ENCODE measurements at regions not wholly inside any gene's neighbourhood (a gene's known extent, or its start where the extent isn't known, plus 50 kb on each side); places are given as distances from the start of the nearest gene placed in this dataset.

- POLR2A ChIA-PET = no interaction called here
- no peak overlapping the region for H2AFZ ChIP-seq (ENCODE audit: low read length)
- H3K4me1 ChIP-seq (ENCODE audit: insufficient read depth, low read length, poor library complexity, severe bottlenecking) = no peaks in the 10 kb centered on the region
- DNase-seq (ENCODE audit: low spot score) = no peak
- CTCF ChIA-PET (ENCODE audit: unreplicated experiment) = no interaction called here
- H4K20me1 ChIP-seq (ENCODE audit: insufficient read depth, low read length) = no peaks in the 10 kb centered on the region
- no peak for TF ChIP-seq EZH2phosphoT487 (IDR thresholded peaks at IDR 0.05; ENCODE audit: borderline replicate concordance, low read depth, low read length)
- H3K4me3 ChIP-seq (ENCODE audit: low read depth, low read length, poor library complexity, severe bottlenecking) = no peak overlapping the region
- no peak overlapping the region for H3K4me2 ChIP-seq (ENCODE audit: low read length)
- H3K36me3 ChIP-seq (ENCODE audit: insufficient read depth, low read length) = no peaks in the 10 kb centered on the region
- no peaks in the 10 kb centered on the region for H3K79me2 ChIP-seq (ENCODE audit: insufficient read depth, low read depth, low read length)
- no peaks in the 10 kb centered on the region for H3K9me3 ChIP-seq (ENCODE audit: low read length)
- H3K27ac ChIP-seq (ENCODE audit: low read depth, low read length, poor library complexity, severe bottlenecking) = no peak overlapping the region
- no TSS peak for BruUV-seq (replicated peaks)
- no peaks in the 10 kb centered on the region for H3K9me2 ChIP-seq (ENCODE audit: insufficient read depth, low read length)
- intact Hi-C loops (cut with micrococcal nuclease; ENCODE audit: unreplicated experiment) = no loop called here
Measured at GRCh38 chr10:124293616-124294449, 124.9 kb downstream of the OAT start.

DNA sequence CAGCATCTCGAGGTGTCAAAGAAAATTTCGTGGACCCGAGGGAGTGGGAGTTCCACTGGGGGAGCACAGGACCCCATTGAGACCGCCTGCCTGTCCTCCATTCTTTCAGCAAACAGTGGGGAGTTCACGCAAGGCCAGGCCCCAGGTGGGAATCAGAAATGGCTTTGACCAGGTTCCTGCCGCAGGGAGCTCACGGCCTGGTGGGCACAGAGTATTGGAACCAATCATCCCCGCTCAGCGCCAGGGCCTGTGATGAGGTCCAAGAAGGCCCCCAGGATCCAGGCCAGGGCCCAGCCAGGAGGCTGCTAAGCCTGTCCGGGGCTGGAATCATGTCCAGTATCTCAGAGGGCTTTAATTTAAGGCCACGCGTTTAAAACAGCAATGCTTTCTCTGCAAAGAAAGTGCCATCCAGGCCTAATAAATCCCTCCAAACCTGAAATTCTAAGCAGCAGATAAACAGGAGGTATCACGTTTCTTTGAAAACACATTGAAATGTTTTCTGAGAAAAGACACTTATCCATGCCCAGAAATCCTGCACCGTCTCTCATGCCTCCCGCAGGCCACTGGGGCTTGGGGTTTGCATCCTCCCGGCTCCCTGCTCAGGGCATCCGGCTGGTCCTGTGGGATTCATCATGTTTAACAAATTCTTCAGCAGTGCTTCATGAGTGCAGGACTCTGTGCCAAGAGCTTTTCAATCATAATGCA lies 125.7 kb downstream of the OAT start:
- ChIA-PET CTCF (ENCODE audit: unreplicated experiment) (no interaction called here), POLR2A (no interaction called here)
- Histone ChIP-seq H3K9me3 (ENCODE audit: low read length) (no peaks in the 10 kb centered on the region), H3K27ac (ENCODE audit: low read depth, low read length, poor library complexity, severe bottlenecking) (no peak overlapping the region), H3K79me2 (ENCODE audit: insufficient read depth, low read depth, low read length) (no peaks in the 10 kb centered on the region), H3K36me3 (ENCODE audit: insufficient read depth, low read length) (no peaks in the 10 kb centered on the region), H4K20me1 (ENCODE audit: insufficient read depth, low read length) (no peaks in the 10 kb centered on the region), H2AFZ (ENCODE audit: low read length) (no peak overlapping the region), H3K4me1 (ENCODE audit: insufficient read depth, low read length, poor library complexity, severe bottlenecking) (no peaks in the 10 kb centered on the region), H3K4me3 (ENCODE audit: low read depth, low read length, poor library complexity, severe bottlenecking) (no peak overlapping the region), H3K9me2 (ENCODE audit: insufficient read depth, low read length) (no peaks in the 10 kb centered on the region), H3K4me2 (ENCODE audit: low read length) (no peak overlapping the region)
- DNase-seq (ENCODE audit: low spot score) = no peak
- intact Hi-C loops (cut with micrococcal nuclease; ENCODE audit: unreplicated experiment) = no loop called here
- no TSS peak for BruUV-seq (replicated peaks)
- no peak for TF ChIP-seq EZH2phosphoT487 (IDR thresholded peaks at IDR 0.05; ENCODE audit: borderline replicate concordance, low read depth, low read length)
- TF ChIP-seq, protein P1, sequence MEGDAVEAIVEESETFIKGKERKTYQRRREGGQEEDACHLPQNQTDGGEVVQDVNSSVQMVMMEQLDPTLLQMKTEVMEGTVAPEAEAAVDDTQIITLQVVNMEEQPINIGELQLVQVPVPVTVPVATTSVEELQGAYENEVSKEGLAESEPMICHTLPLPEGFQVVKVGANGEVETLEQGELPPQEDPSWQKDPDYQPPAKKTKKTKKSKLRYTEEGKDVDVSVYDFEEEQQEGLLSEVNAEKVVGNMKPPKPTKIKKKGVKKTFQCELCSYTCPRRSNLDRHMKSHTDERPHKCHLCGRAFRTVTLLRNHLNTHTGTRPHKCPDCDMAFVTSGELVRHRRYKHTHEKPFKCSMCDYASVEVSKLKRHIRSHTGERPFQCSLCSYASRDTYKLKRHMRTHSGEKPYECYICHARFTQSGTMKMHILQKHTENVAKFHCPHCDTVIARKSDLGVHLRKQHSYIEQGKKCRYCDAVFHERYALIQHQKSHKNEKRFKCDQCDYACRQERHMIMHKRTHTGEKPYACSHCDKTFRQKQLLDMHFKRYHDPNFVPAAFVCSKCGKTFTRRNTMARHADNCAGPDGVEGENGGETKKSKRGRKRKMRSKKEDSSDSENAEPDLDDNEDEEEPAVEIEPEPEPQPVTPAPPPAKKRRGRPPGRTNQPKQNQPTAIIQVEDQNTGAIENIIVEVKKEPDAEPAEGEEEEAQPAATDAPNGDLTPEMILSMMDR (conservative IDR thresholded peaks at IDR 0.05; ENCODE audit: low read length) = no peak

DNA sequence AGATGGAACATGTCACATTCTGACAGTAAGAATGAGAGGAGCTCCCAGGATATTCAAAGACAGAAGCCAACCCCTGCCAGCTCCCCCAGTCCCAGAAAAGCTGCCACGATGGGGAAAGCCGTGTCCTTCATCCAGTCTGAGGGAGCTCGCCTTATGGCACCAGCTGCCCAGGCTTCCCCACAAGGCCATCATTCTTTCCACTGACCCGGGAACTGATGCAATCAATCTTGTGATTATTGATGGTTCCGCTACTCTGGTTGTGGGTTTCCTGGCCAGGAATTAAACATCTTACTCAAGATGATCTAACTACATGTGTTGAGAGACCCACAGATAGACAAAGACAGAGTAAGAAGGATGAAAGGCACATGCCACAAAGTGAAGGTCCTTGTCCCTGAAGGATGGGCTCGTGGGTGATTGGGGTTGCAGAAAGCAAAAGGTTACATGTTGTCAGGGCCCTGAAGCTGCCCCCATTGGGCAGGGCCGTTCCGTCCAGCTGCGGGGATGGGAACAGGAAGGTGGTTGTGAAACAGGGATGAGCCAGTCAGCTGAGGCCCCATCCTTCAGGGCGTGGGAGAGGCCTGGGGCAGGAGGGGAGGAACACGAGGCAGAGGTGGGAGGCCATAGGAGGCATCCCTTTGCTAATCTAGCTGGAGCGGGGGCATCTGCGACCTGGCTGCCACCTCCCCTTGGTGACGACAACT lies 127.6 kb downstream of the OAT start:
- intact Hi-C loops (cut with micrococcal nuclease; ENCODE audit: unreplicated experiment) = no loop called here

More for the DNA sequence above, 127.6 kb downstream of the OAT start:
- Histone ChIP-seq H3K79me2 (ENCODE audit: insufficient read depth, low read depth, low read length) (no peaks in the 10 kb centered on the region), H3K4me3 (ENCODE audit: low read depth, low read length, poor library complexity, severe bottlenecking) (no peak overlapping the region), H3K36me3 (ENCODE audit: insufficient read depth, low read length) (no peaks in the 10 kb centered on the region), H3K4me1 (ENCODE audit: insufficient read depth, low read length, poor library complexity, severe bottlenecking) (peaks cover 3% of the 10 kb centered on the region), H4K20me1 (ENCODE audit: insufficient read depth, low read length) (no peaks in the 10 kb centered on the region), H3K27ac (ENCODE audit: low read depth, low read length, poor library complexity, severe bottlenecking) (no peak overlapping the region), H2AFZ (ENCODE audit: low read length) (no peak overlapping the region), H3K4me2 (ENCODE audit: low read length) (no peak overlapping the region), H3K9me2 (ENCODE audit: insufficient read depth, low read length) (no peaks in the 10 kb centered on the region), H3K9me3 (ENCODE audit: low read length) (no peaks in the 10 kb centered on the region)
- TF ChIP-seq, protein P1 (conservative IDR thresholded peaks at IDR 0.05; ENCODE audit: low read length) = no peak
- TF ChIP-seq EZH2phosphoT487 (IDR thresholded peaks at IDR 0.05; ENCODE audit: borderline replicate concordance, low read depth, low read length) = no peak
- ChIA-PET POLR2A (no interaction called here), CTCF (ENCODE audit: unreplicated experiment) (no interaction called here)
- no peak for DNase-seq (ENCODE audit: low spot score)
- BruUV-seq (replicated peaks) = no TSS peak
